Skeletal muscle satellite cell (primary cell): ENCODE measurements at regions not wholly inside any gene's neighbourhood (a gene's known extent, or its start where the extent isn't known, plus 50 kb on each side); places are given as distances from the start of the nearest gene placed in this dataset.

Source experiments
- H3K27me3 ChIP-seq: 2 replicates; pipeline ENCODE4 v1.7.0; 2013; ENCODE audit warnings: low read length; ENCODE audit not compliant: control insufficient read depth, insufficient read depth
- H3K36me3 ChIP-seq: 2 replicates; pipeline ENCODE4 v1.7.0; 2013; ENCODE audit warnings: mild to moderate bottlenecking, control low read depth, low read length; ENCODE audit not compliant: insufficient read depth
- H3K4me1 ChIP-seq: 2 replicates; pipeline ENCODE4 v1.7.0; 2013; ENCODE audit warnings: low read length; ENCODE audit not compliant: control insufficient read depth, insufficient read depth
- H3K4me2 ChIP-seq: 2 replicates; pipeline ENCODE4 v1.7.0; 2013; ENCODE audit warnings: mild to moderate bottlenecking, low read length
- H3K4me3 ChIP-seq: 2 replicates; pipeline ENCODE4 v1.7.0; 2013; ENCODE audit warnings: low read length
- H3K9ac ChIP-seq: 2 replicates; pipeline ENCODE4 v1.7.0; 2013; ENCODE audit warnings: mild to moderate bottlenecking, low read depth, low read length, moderate library complexity
- H3K9me3 ChIP-seq: replicated peaks from 2 replicates; pipeline ENCODE4 v1.7.0; 2013; ENCODE audit warnings: mild to moderate bottlenecking, control low read depth, low read length

- Histone ChIP-seq H3K27me3 (no peaks in the 10 kb centered on the region), H3K4me1 (no peaks in the 10 kb centered on the region), H3K36me3 (no peaks in the 10 kb centered on the region), H3K4me2 (no peak overlapping the region), H3K4me3 (no peak overlapping the region), H3K9me3 (peaks cover 9% of the 10 kb centered on the region), H3K9ac (no peak overlapping the region)
These were observed 329.9 kb downstream of the MSX2 start for GRCh38 chr5:175054243-175054642.

- H3K27me3 ChIP-seq, result no peaks in the 10 kb centered on the region
- peaks cover 5% of the 10 kb centered on the region for H3K9me3 ChIP-seq
- H3K4me2 ChIP-seq, result no peak overlapping the region
- H3K4me3 ChIP-seq, result no peak overlapping the region
- H3K36me3 ChIP-seq, result no peaks in the 10 kb centered on the region
- H3K9ac ChIP-seq, result no peak overlapping the region
- H3K4me1 ChIP-seq, result no peaks in the 10 kb centered on the region
These were observed 328.0 kb downstream of the MSX2 start for GRCh38 chr5:175052351-175052750.

- Histone ChIP-seq H3K9me3 (peaks cover 8% of the 10 kb centered on the region), H3K4me1 (no peaks in the 10 kb centered on the region), H3K36me3 (no peaks in the 10 kb centered on the region), H3K4me3 (no peak overlapping the region), H3K27me3 (no peaks in the 10 kb centered on the region), H3K4me2 (no peak overlapping the region), H3K9ac (no peak overlapping the region)
These were observed 322.7 kb downstream of the MSX2 start for GRCh38 chr5:175047048-175047447.

- Histone ChIP-seq H3K9me3 (peaks cover 8% of the 10 kb centered on the region), H3K36me3 (no peaks in the 10 kb centered on the region), H3K4me2 (no peak overlapping the region), H3K4me3 (no peak overlapping the region), H3K4me1 (no peaks in the 10 kb centered on the region), H3K9ac (no peak overlapping the region), H3K27me3 (no peaks in the 10 kb centered on the region)
These were observed 321.4 kb downstream of the MSX2 start for GRCh38 chr5:175045820-175046219.

GRCh38 chr5:175037820-175038219 lies 313.4 kb downstream of the MSX2 start:
- H3K4me2 ChIP-seq, result no peak overlapping the region
- H3K4me1 ChIP-seq, result no peaks in the 10 kb centered on the region
- no peaks in the 10 kb centered on the region for H3K36me3 ChIP-seq
- H3K27me3 ChIP-seq, result no peaks in the 10 kb centered on the region
- peaks cover 11% of the 10 kb centered on the region for H3K9me3 ChIP-seq
- H3K9ac ChIP-seq, result no peak overlapping the region
- H3K4me3 ChIP-seq, result no peak overlapping the region

GRCh38 chr5:175035882-175036533 lies 311.6 kb downstream of the MSX2 start:
- no peak overlapping the region for H3K4me3 ChIP-seq
- peaks cover 13% of the 10 kb centered on the region for H3K9me3 ChIP-seq
- H3K9ac ChIP-seq, result no peak overlapping the region
- H3K27me3 ChIP-seq, result no peaks in the 10 kb centered on the region
- no peaks in the 10 kb centered on the region for H3K4me1 ChIP-seq
- no peak overlapping the region for H3K4me2 ChIP-seq
- no peaks in the 10 kb centered on the region for H3K36me3 ChIP-seq

- Histone ChIP-seq H3K4me1 (no peaks in the 10 kb centered on the region), H3K9me3 (peaks cover 13% of the 10 kb centered on the region), H3K9ac (no peak overlapping the region), H3K27me3 (no peaks in the 10 kb centered on the region), H3K4me3 (no peak overlapping the region), H3K36me3 (no peaks in the 10 kb centered on the region), H3K4me2 (no peak overlapping the region)
These were observed 310.5 kb downstream of the MSX2 start for GRCh38 chr5:175034924-175035323.

GRCh38 chr5:175032741-175033151 lies 308.4 kb downstream of the MSX2 start:
- Histone ChIP-seq H3K9ac (no peak overlapping the region), H3K4me1 (no peaks in the 10 kb centered on the region), H3K9me3 (peaks cover 10% of the 10 kb centered on the region), H3K4me2 (no peak overlapping the region), H3K4me3 (no peak overlapping the region), H3K27me3 (no peaks in the 10 kb centered on the region), H3K36me3 (no peaks in the 10 kb centered on the region)

- Histone ChIP-seq H3K27me3 (no peaks in the 10 kb centered on the region), H3K36me3 (no peaks in the 10 kb centered on the region), H3K9ac (no peak overlapping the region), H3K4me1 (no peaks in the 10 kb centered on the region), H3K4me2 (no peak overlapping the region), H3K4me3 (no peak overlapping the region), H3K9me3 (peaks cover 10% of the 10 kb centered on the region)
These were observed 307.6 kb downstream of the MSX2 start for GRCh38 chr5:175032013-175032412.

GRCh38 chr5:175027390-175027789 lies 303.0 kb downstream of the MSX2 start:
- H3K36me3 ChIP-seq, result no peaks in the 10 kb centered on the region
- no peak overlapping the region for H3K4me2 ChIP-seq
- H3K9me3 ChIP-seq, result peaks cover 2% of the 10 kb centered on the region
- no peak overlapping the region for H3K9ac ChIP-seq
- no peaks in the 10 kb centered on the region for H3K27me3 ChIP-seq
- no peaks in the 10 kb centered on the region for H3K4me1 ChIP-seq
- no peak overlapping the region for H3K4me3 ChIP-seq

- Histone ChIP-seq H3K9me3 (peaks cover 3% of the 10 kb centered on the region), H3K9ac (no peak overlapping the region), H3K27me3 (no peaks in the 10 kb centered on the region), H3K36me3 (no peaks in the 10 kb centered on the region), H3K4me3 (no peak overlapping the region), H3K4me2 (no peak overlapping the region), H3K4me1 (no peaks in the 10 kb centered on the region)
These were observed 300.7 kb downstream of the MSX2 start for GRCh38 chr5:175025077-175025476.

GRCh38 chr5:175021841-175022625 lies 297.7 kb downstream of the MSX2 start:
- Histone ChIP-seq H3K4me2 (no peak overlapping the region), H3K36me3 (no peaks in the 10 kb centered on the region), H3K4me1 (no peaks in the 10 kb centered on the region), H3K9me3 (peaks cover 3% of the 10 kb centered on the region), H3K4me3 (no peak overlapping the region), H3K9ac (no peak overlapping the region), H3K27me3 (no peaks in the 10 kb centered on the region)
